WTC11 (cell line): ENCODE measurements at regions not wholly inside any gene's neighbourhood (a gene's known extent, or its start where the extent isn't known, plus 50 kb on each side); places are given as distances from the start of the nearest gene placed in this dataset.

ENCODE experiments used
- ATAC-seq: fragments of 200-7000 bp; cut with Tn5 transposase; 2 replicates; pipeline ENCODE4 v1.10.0; 2021; ENCODE audit warnings: mild to moderate bottlenecking, moderate library complexity
- CTCF ChIA-PET: fragments of 300-600 bp; sonication (Branson Sonifier 250); formaldehyde crosslinking; loops from one replicate; lab custom pipeline; 2021; ENCODE audit warnings: antibody characterized with exemption; lab: Charles Lee
- POLR2A ChIA-PET: fragments of 350-600 bp; sonication (Branson Sonifier 250); formaldehyde crosslinking; loops from one replicate; lab custom pipeline; 2021; ENCODE audit warnings: antibody characterized with exemption; lab: Charles Lee
- DNase-seq: peaks from one replicate; pipeline ENCODE4 v3.0.0; 2021; ENCODE audit warnings: low spot score
- H3K27ac Mint-ChIP-seq: 2 replicates; pipeline ENCODE4 v1.8.0; 2021; ENCODE audit warnings: mixed read lengths
- H3K27me3 Mint-ChIP-seq: 2 replicates; pipeline ENCODE4 v1.8.0; 2021; ENCODE audit warnings: low read depth, mild to moderate bottlenecking, moderate library complexity, mixed read lengths
- H3K36me3 Mint-ChIP-seq: 2 replicates; pipeline ENCODE4 v1.8.0; 2021; ENCODE audit warnings: mixed read lengths
- H3K4me1 Mint-ChIP-seq: 2 replicates; pipeline ENCODE4 v1.8.0; 2022; ENCODE audit warnings: mixed read lengths
- H3K4me3 Mint-ChIP-seq: 2 replicates; pipeline ENCODE4 v1.8.0; 2021; ENCODE audit warnings: mild to moderate bottlenecking, moderate library complexity, mixed read lengths
- H3K9me3 Mint-ChIP-seq: 2 replicates; pipeline ENCODE4 v1.8.0; 2021; ENCODE audit warnings: mixed read lengths
- EMX1 ChIP-seq: fragments of 250-450 bp; sonication (Bioruptor Pico); IDR thresholded peaks from 2 replicates; pipeline ENCODE4 v1.8.0; 2021; ENCODE audit warnings: mild to moderate bottlenecking
- FOXK1 ChIP-seq: sonication (generic); formaldehyde crosslinking; IDR thresholded peaks from 2 replicates; pipeline ENCODE4 v1.8.0; 2022; ENCODE audit warnings: mild to moderate bottlenecking, moderate library complexity, missing genetic modification reagents
- FOXP1 ChIP-seq: sonication (generic); formaldehyde crosslinking; IDR thresholded peaks from 2 replicates; pipeline ENCODE4 v1.8.0; 2022; ENCODE audit warnings: missing genetic modification reagents, mild to moderate bottlenecking, moderate library complexity, borderline replicate concordance
- GRHL2 ChIP-seq: fragments of 250-450 bp; sonication (Bioruptor Pico); IDR thresholded peaks from 2 replicates; pipeline ENCODE4 v1.8.0; 2022; ENCODE audit warnings: mild to moderate bottlenecking, moderate library complexity; ENCODE audit not compliant: insufficient replicate concordance, severe bottlenecking
- HMGA2 ChIP-seq: fragments of 250-450 bp; sonication (Bioruptor Pico); IDR thresholded peaks from 2 replicates; pipeline ENCODE4 v1.4.0; 2021; ENCODE audit warnings: mild to moderate bottlenecking, moderate library complexity
- SOX15 ChIP-seq: fragments of 250-450 bp; sonication (Bioruptor Pico); IDR thresholded peaks from 2 replicates; pipeline ENCODE4 v1.9.0; 2021; ENCODE audit warnings: mild to moderate bottlenecking
- TP53 ChIP-seq: sonication (generic); formaldehyde crosslinking; IDR thresholded peaks from 2 replicates; pipeline ENCODE4 v1.8.1; 2023; ENCODE audit warnings: mild to moderate bottlenecking, missing genetic modification reagents
- ZNF121 ChIP-seq: sonication (generic); formaldehyde crosslinking; IDR thresholded peaks from 2 replicates; pipeline ENCODE4 v1.8.0; 2023; ENCODE audit warnings: missing genetic modification reagents
- ZNF138 ChIP-seq: sonication (generic); formaldehyde crosslinking; conservative IDR thresholded peaks from 2 replicates; pipeline ENCODE4 v1.8.1; 2022; ENCODE audit warnings: mild to moderate bottlenecking, moderate library complexity, missing genetic modification reagents
- ZNF263 ChIP-seq: sonication (generic); formaldehyde crosslinking; IDR thresholded peaks from 2 replicates; pipeline ENCODE4 v1.8.1; 2022; ENCODE audit warnings: low read depth, mild to moderate bottlenecking, moderate library complexity, missing genetic modification reagents
- ZNF317 ChIP-seq: sonication (generic); formaldehyde crosslinking; IDR thresholded peaks from 2 replicates; pipeline ENCODE4 v1.8.1; 2023; ENCODE audit warnings: low read depth, mild to moderate bottlenecking, moderate library complexity, missing genetic modification reagents, borderline replicate concordance
- TF ChIP-seq, protein P1 (sequence below): sonication (generic); formaldehyde crosslinking; IDR thresholded peaks from 2 replicates; pipeline ENCODE4 v1.8.0; 2023; ENCODE audit warnings: missing genetic modification reagents
- TF ChIP-seq, protein P2 (sequence below): fragments of 250-450 bp; sonication (Bioruptor Pico); IDR thresholded peaks from 2 replicates; pipeline ENCODE4 v1.9.0; 2021; ENCODE audit warnings: mild to moderate bottlenecking
- TF ChIP-seq, protein P3 (sequence below): sonication (generic); formaldehyde crosslinking; conservative IDR thresholded peaks from 2 replicates; pipeline ENCODE4 v1.8.1; 2023; ENCODE audit warnings: mild to moderate bottlenecking, low read depth, missing genetic modification reagents, moderate library complexity
- TF ChIP-seq, protein P4 (sequence below): sonication (generic); formaldehyde crosslinking; IDR thresholded peaks from 2 replicates; pipeline ENCODE4 v1.8.0; 2022; ENCODE audit warnings: mild to moderate bottlenecking, missing genetic modification reagents
- TF ChIP-seq, protein P5 (sequence below): sonication (generic); formaldehyde crosslinking; IDR thresholded peaks from 2 replicates; pipeline ENCODE4 v1.8.0; 2022; ENCODE audit warnings: missing genetic modification reagents
- TF ChIP-seq, protein P6 (sequence below): sonication (generic); formaldehyde crosslinking; IDR thresholded peaks from 2 replicates; pipeline ENCODE4 v1.8.1; 2023; ENCODE audit warnings: mild to moderate bottlenecking, missing genetic modification reagents, borderline replicate concordance

DNA sequence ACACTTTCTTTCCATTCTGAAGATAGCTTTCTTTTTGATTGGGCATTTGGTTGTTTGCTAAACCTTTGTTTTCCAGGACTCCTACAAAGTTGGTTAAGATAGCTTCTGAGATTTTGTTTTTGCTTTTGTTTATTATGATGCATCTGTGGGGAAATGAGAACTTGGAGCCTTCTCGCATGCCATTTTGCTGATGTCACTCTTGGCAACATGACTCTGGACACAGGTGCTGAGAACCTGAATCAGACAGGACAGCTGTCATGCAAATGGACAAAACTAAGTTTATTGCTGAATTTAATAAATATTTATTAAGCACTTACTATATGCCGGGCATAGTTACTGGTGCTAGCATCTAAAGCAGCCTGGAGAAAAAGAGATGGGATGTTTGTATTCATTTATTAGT is 274.1 kb downstream of the ZEB1 start (continued):
- TF ChIP-seq FOXK1 (CRISPR knock-in tag) (no peak), SOX15 (no peak)

DNA sequence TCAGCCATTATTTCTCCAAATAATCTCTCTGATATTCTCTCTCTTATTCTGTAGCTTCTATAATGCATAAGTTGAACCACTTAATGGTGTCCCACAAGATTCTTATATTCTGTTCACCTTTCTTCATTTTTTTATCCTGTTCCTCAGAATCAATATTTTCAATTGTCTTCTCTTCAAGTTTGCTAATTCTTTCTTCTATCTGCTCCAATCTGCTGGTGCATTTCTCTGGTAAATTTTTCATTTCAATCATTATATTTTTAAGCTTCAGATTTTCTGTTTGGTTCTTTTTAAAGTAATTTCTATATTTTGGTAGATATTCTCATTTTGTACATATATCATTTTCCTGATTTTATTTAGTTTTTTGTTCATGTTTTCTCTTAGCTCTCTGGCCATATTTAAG is 272.6 kb downstream of the ZEB1 start:
- Mint-ChIP-seq H3K27me3 (no peaks in the 10 kb centered on the region; the same call in 1 of the 2 replicates), H3K4me3 (no peak overlapping the region), H3K27ac (no peak overlapping the region), H3K4me1 (peaks cover 10% of the 10 kb centered on the region), H3K36me3 (peaks cover 7% of the 10 kb centered on the region; the same call in 1 of the 2 replicates), H3K9me3 (peaks cover 27% of the 10 kb centered on the region)
- ChIA-PET POLR2A (no interaction called here), CTCF (no interaction called here)
- TF ChIP-seq, protein P1, sequence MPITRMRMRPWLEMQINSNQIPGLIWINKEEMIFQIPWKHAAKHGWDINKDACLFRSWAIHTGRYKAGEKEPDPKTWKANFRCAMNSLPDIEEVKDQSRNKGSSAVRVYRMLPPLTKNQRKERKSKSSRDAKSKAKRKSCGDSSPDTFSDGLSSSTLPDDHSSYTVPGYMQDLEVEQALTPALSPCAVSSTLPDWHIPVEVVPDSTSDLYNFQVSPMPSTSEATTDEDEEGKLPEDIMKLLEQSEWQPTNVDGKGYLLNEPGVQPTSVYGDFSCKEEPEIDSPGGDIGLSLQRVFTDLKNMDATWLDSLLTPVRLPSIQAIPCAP = no peak
- TF ChIP-seq, protein P2, sequence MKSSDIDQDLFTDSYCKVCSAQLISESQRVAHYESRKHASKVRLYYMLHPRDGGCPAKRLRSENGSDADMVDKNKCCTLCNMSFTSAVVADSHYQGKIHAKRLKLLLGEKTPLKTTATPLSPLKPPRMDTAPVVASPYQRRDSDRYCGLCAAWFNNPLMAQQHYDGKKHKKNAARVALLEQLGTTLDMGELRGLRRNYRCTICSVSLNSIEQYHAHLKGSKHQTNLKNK (CRISPR knock-in tag) = no peak
- no peak for TF ChIP-seq ZNF138 (CRISPR knock-in tag)
- ATAC-seq (no peak), DNase-seq (no peak)

DNA sequence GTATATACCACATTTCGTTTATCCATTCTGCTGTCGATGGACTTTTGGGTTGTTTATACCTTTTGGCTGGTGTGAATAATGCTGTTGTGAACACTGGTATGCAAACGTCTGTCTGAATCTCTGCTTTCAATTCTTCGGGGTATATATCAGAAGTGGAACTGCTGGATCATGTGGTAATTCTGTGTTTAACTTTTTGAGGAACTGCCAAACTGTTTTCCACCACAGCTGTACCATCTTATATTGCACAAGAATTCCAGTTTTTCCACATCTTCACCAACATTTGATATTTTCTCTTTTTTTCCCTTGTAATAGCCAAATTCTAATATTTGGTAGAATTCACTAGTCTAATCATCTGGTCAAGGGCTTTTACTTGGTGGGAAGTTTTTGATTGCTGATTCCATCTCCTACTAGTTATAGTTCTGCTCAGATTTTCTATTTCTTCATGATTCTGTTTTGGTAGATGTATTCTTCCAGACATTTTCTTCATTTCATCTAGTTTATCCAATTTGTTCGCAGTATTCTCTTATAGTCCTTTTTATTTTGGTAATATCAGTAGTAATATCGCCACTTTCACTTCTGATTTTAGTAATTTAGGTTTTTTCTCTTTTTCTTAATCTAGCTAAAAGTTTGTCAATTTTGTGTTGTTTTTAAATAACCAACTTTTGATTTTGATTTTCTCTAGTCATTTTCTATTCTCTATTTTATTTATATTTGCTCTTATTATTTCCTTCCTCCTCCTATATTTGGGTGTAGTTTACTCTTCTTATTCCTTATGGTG is 271.2 kb downstream of the ZEB1 start:
- TF ChIP-seq, protein P3, sequence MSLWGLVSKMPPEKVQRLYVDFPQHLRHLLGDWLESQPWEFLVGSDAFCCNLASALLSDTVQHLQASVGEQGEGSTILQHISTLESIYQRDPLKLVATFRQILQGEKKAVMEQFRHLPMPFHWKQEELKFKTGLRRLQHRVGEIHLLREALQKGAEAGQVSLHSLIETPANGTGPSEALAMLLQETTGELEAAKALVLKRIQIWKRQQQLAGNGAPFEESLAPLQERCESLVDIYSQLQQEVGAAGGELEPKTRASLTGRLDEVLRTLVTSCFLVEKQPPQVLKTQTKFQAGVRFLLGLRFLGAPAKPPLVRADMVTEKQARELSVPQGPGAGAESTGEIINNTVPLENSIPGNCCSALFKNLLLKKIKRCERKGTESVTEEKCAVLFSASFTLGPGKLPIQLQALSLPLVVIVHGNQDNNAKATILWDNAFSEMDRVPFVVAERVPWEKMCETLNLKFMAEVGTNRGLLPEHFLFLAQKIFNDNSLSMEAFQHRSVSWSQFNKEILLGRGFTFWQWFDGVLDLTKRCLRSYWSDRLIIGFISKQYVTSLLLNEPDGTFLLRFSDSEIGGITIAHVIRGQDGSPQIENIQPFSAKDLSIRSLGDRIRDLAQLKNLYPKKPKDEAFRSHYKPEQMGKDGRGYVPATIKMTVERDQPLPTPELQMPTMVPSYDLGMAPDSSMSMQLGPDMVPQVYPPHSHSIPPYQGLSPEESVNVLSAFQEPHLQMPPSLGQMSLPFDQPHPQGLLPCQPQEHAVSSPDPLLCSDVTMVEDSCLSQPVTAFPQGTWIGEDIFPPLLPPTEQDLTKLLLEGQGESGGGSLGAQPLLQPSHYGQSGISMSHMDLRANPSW = no peak
- no peak for TF ChIP-seq TP53 (CRISPR knock-in tag)
- no peak for TF ChIP-seq ZNF263 (CRISPR knock-in tag)
- TF ChIP-seq, protein P4, sequence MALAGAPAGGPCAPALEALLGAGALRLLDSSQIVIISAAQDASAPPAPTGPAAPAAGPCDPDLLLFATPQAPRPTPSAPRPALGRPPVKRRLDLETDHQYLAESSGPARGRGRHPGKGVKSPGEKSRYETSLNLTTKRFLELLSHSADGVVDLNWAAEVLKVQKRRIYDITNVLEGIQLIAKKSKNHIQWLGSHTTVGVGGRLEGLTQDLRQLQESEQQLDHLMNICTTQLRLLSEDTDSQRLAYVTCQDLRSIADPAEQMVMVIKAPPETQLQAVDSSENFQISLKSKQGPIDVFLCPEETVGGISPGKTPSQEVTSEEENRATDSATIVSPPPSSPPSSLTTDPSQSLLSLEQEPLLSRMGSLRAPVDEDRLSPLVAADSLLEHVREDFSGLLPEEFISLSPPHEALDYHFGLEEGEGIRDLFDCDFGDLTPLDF = no peak
- no peak for TF ChIP-seq HMGA2 (CRISPR knock-in tag)
- no peak for TF ChIP-seq FOXP1
- TF ChIP-seq EMX1 = no peak
- TF ChIP-seq ZNF317 (CRISPR knock-in tag) = no peak
- TF ChIP-seq GRHL2 (CRISPR knock-in tag) = no peak
- TF ChIP-seq, protein P5, sequence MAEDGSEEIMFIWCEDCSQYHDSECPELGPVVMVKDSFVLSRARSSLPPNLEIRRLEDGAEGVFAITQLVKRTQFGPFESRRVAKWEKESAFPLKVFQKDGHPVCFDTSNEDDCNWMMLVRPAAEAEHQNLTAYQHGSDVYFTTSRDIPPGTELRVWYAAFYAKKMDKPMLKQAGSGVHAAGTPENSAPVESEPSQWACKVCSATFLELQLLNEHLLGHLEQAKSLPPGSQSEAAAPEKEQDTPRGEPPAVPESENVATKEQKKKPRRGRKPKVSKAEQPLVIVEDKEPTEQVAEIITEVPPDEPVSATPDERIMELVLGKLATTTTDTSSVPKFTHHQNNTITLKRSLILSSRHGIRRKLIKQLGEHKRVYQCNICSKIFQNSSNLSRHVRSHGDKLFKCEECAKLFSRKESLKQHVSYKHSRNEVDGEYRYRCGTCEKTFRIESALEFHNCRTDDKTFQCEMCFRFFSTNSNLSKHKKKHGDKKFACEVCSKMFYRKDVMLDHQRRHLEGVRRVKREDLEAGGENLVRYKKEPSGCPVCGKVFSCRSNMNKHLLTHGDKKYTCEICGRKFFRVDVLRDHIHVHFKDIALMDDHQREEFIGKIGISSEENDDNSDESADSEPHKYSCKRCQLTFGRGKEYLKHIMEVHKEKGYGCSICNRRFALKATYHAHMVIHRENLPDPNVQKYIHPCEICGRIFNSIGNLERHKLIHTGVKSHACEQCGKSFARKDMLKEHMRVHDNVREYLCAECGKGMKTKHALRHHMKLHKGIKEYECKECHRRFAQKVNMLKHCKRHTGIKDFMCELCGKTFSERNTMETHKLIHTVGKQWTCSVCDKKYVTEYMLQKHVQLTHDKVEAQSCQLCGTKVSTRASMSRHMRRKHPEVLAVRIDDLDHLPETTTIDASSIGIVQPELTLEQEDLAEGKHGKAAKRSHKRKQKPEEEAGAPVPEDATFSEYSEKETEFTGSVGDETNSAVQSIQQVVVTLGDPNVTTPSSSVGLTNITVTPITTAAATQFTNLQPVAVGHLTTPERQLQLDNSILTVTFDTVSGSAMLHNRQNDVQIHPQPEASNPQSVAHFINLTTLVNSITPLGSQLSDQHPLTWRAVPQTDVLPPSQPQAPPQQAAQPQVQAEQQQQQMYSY = no peak
- TF ChIP-seq, protein P6, sequence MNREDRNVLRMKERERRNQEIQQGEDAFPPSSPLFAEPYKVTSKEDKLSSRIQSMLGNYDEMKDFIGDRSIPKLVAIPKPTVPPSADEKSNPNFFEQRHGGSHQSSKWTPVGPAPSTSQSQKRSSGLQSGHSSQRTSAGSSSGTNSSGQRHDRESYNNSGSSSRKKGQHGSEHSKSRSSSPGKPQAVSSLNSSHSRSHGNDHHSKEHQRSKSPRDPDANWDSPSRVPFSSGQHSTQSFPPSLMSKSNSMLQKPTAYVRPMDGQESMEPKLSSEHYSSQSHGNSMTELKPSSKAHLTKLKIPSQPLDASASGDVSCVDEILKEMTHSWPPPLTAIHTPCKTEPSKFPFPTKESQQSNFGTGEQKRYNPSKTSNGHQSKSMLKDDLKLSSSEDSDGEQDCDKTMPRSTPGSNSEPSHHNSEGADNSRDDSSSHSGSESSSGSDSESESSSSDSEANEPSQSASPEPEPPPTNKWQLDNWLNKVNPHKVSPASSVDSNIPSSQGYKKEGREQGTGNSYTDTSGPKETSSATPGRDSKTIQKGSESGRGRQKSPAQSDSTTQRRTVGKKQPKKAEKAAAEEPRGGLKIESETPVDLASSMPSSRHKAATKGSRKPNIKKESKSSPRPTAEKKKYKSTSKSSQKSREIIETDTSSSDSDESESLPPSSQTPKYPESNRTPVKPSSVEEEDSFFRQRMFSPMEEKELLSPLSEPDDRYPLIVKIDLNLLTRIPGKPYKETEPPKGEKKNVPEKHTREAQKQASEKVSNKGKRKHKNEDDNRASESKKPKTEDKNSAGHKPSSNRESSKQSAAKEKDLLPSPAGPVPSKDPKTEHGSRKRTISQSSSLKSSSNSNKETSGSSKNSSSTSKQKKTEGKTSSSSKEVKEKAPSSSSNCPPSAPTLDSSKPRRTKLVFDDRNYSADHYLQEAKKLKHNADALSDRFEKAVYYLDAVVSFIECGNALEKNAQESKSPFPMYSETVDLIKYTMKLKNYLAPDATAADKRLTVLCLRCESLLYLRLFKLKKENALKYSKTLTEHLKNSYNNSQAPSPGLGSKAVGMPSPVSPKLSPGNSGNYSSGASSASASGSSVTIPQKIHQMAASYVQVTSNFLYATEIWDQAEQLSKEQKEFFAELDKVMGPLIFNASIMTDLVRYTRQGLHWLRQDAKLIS = no peak
- TF ChIP-seq ZNF121 (CRISPR knock-in tag) = no peak
- no peak for DNase-seq
- H3K4me1 Mint-ChIP-seq = peaks cover 10% of the 10 kb centered on the region
- peaks cover 7% of the 10 kb centered on the region; the same call in 1 of the 2 replicates for H3K36me3 Mint-ChIP-seq
- H3K9me3 Mint-ChIP-seq = peaks cover 27% of the 10 kb centered on the region
- no peak for ATAC-seq
- ChIA-PET CTCF (interaction anchor here (0.8 kb wide), 1 partner anchor 30 kb away, joined by 3 read pairs; no protein-coding TSS in a partner anchor), POLR2A (no interaction called here)
- no peaks in the 10 kb centered on the region; the same call in 1 of the 2 replicates for H3K27me3 Mint-ChIP-seq
- H3K27ac Mint-ChIP-seq = no peak overlapping the region
- H3K4me3 Mint-ChIP-seq = no peak overlapping the region
